IMR-90 (cell line): ENCODE measurements at regions not wholly inside any gene's neighbourhood (a gene's known extent, or its start where the extent isn't known, plus 50 kb on each side); places are given as distances from the start of the nearest gene placed in this dataset.

ENCODE experiments used
- ATAC-seq: fragments of 200-7000 bp; cut with Tn5 transposase; 2 replicates; pipeline ENCODE4 v1.9.1; 2020; ENCODE audit warnings: low read depth, mild to moderate bottlenecking, moderate library complexity
- BruUV-seq: library from RNA; stranded (reverse); fragments of 400-500 nt; replicated peaks from 2 replicates; lab custom pipeline; 2021; lab: Mats Ljungman, UMichigan
- CTCF ChIA-PET: fragments of 300-600 bp; formaldehyde crosslinking; extraction: SDS; loops from one replicate; lab custom pipeline; 2021; ENCODE audit warnings: antibody characterized with exemption; lab: Yijun Ruan, JAX
- POLR2A ChIA-PET: fragments of 300-600 bp; sonication (Branson Sonifier 250); formaldehyde crosslinking; loops from one replicate; lab custom pipeline; 2022; ENCODE audit warnings: antibody characterized with exemption; ENCODE audit not compliant: unreplicated experiment; lab: Charles Lee
- DNase-seq: peaks from one replicate; pipeline ENCODE4 v3.0.0; 2013
- H2AFZ ChIP-seq: replicated peaks from 2 replicates; pipeline ENCODE3; 2013; ENCODE audit warnings: low read length, mild to moderate bottlenecking; ENCODE audit not compliant: poor library complexity
- H2AK5ac ChIP-seq: 2 replicates; pipeline ENCODE4 v1.6.1; 2013; ENCODE audit warnings: low read depth, low read length, inconsistent platforms
- H2AK9ac ChIP-seq: replicated peaks from 2 replicates; pipeline ENCODE3; 2013; ENCODE audit warnings: mild to moderate bottlenecking, low read depth, low read length, moderate library complexity; ENCODE audit not compliant: poor library complexity
- H2BK120ac ChIP-seq: 2 replicates; pipeline ENCODE4 v1.6.1; 2013; ENCODE audit warnings: low read depth, low read length, inconsistent platforms
- H2BK15ac ChIP-seq: 3 replicates; pipeline ENCODE4 v1.6.1; 2013; ENCODE audit warnings: low read depth, low read length, inconsistent platforms
- H2BK20ac ChIP-seq: 2 replicates; pipeline ENCODE4 v1.6.1; 2013; ENCODE audit warnings: low read depth, mild to moderate bottlenecking, inconsistent platforms, low read length, moderate library complexity
- H2BK5ac ChIP-seq: 2 replicates; pipeline ENCODE4 v1.6.1; 2013; ENCODE audit warnings: mild to moderate bottlenecking, low read depth, low read length, inconsistent platforms; ENCODE audit not compliant: poor library complexity, severe bottlenecking
- H3K14ac ChIP-seq: replicated peaks from 2 replicates; pipeline ENCODE4 v1.6.1; 2013; ENCODE audit warnings: low read depth, low read length, inconsistent platforms
- H3K18ac ChIP-seq: 2 replicates; pipeline ENCODE4 v1.6.1; 2013; ENCODE audit warnings: low read depth, low read length, control low read depth
- H3K23ac ChIP-seq: 2 replicates; pipeline ENCODE4 v1.6.1; 2013; ENCODE audit warnings: low read depth, low read length, inconsistent platforms
- H3K27ac ChIP-seq: 2 replicates; pipeline ENCODE4 v1.5.1; 2013; ENCODE audit warnings: mild to moderate bottlenecking, control low read depth, low read length; ENCODE audit not compliant: insufficient read depth
- H3K27me3 ChIP-seq: 2 replicates; pipeline ENCODE4 v1.6.1; 2013; ENCODE audit warnings: low read length; ENCODE audit not compliant: control insufficient read depth, insufficient read depth
- H3K36me3 ChIP-seq: 2 replicates; pipeline ENCODE4 v1.6.1; 2013; ENCODE audit warnings: low read length, mixed read lengths; ENCODE audit not compliant: control insufficient read depth, insufficient read depth
- H3K4ac ChIP-seq: 2 replicates; pipeline ENCODE4 v1.6.1; 2013; ENCODE audit warnings: low read depth, low read length, inconsistent platforms
- H3K4me1 ChIP-seq: 2 replicates; pipeline ENCODE4 v1.6.1; 2013; ENCODE audit warnings: low read length, mixed read lengths; ENCODE audit not compliant: control insufficient read depth, insufficient read depth
- H3K4me2 ChIP-seq: 2 replicates; pipeline ENCODE4 v1.6.1; 2013; ENCODE audit warnings: low read depth, mild to moderate bottlenecking, control low read depth, low read length, moderate library complexity
- H3K4me3 ChIP-seq: 2 replicates; pipeline ENCODE4 v1.5.1; 2013; ENCODE audit warnings: low read depth, mild to moderate bottlenecking, control low read depth, low read length, moderate library complexity; ENCODE audit not compliant: insufficient read depth
- H3K56ac ChIP-seq: 2 replicates; pipeline ENCODE4 v1.6.1; 2013; ENCODE audit warnings: low read length, inconsistent platforms; ENCODE audit not compliant: insufficient read depth; ENCODE audit errors: extremely low read depth
- H3K79me1 ChIP-seq, 2 experiments: 2 replicates each; pipeline ENCODE4 v1.6.1; 2013; ENCODE audit warnings: low read length in 2 of 2, inconsistent platforms in 1 of 2, low read depth in 1 of 2
- H3K9ac ChIP-seq: 2 replicates; pipeline ENCODE4 v1.6.1; 2013; ENCODE audit warnings: low read depth, low read length, control low read depth
- H3K9me1 ChIP-seq: 2 replicates; pipeline ENCODE4 v1.6.1; 2013; ENCODE audit warnings: low read length, inconsistent platforms; ENCODE audit not compliant: insufficient read depth
- H3K9me3 ChIP-seq: 2 replicates; pipeline ENCODE4 v1.6.1; 2013; ENCODE audit warnings: low read length; ENCODE audit not compliant: control insufficient read depth, insufficient read depth
- H4K20me1 ChIP-seq: 2 replicates; pipeline ENCODE4 v1.6.1; 2013; ENCODE audit warnings: low read length, inconsistent platforms; ENCODE audit not compliant: insufficient read depth
- H4K5ac ChIP-seq: 2 replicates; pipeline ENCODE4 v1.6.1; 2013; ENCODE audit warnings: mild to moderate bottlenecking, low read depth, low read length, control low read depth
- H4K8ac ChIP-seq, 2 experiments: 2 replicates each; pipeline ENCODE4 v1.6.1; 2013; ENCODE audit warnings: low read depth in 2 of 2, low read length in 2 of 2, control low read depth in 1 of 2, inconsistent platforms in 1 of 2
- H4K91ac ChIP-seq: 2 replicates; pipeline ENCODE4 v1.6.1; 2013; ENCODE audit warnings: low read depth, low read length, inconsistent platforms; ENCODE audit not compliant: insufficient read depth
- BHLHE40 ChIP-seq: fragments of 150-350 bp; IDR thresholded peaks from 2 replicates; pipeline ENCODE4 v1.6.1; 2016; ENCODE audit warnings: mild to moderate bottlenecking, low read depth, low read length
- CEBPB ChIP-seq: IDR thresholded peaks from 2 replicates; pipeline ENCODE4 v1.6.1; 2012; ENCODE audit warnings: low read depth, low read length, improper control_type of control experiment
- CHD1 ChIP-seq: IDR thresholded peaks from 2 replicates; pipeline ENCODE4 v1.6.1; 2012; ENCODE audit warnings: low read depth, low read length, improper control_type of control experiment
- FOS ChIP-seq: fragments of 150-350 bp; IDR thresholded peaks from 2 replicates; pipeline ENCODE4 v1.6.1; 2016; ENCODE audit warnings: low read depth, low read length
- MAFK ChIP-seq: IDR thresholded peaks from 2 replicates; pipeline ENCODE4 v1.6.1; 2012; ENCODE audit warnings: low read depth, low read length, improper control_type of control experiment
- MAZ ChIP-seq: IDR thresholded peaks from 2 replicates; pipeline ENCODE4 v1.6.1; 2012; ENCODE audit warnings: low read depth, mild to moderate bottlenecking, low read length, improper control_type of control experiment, moderate library complexity, borderline replicate concordance
- MXI1 ChIP-seq: IDR thresholded peaks from 2 replicates; pipeline ENCODE4 v1.6.1; 2012; ENCODE audit warnings: low read depth, mild to moderate bottlenecking, low read length, moderate library complexity, borderline replicate concordance
- NFE2L2 ChIP-seq: fragments of 150-350 bp; IDR thresholded peaks from 2 replicates; pipeline ENCODE4 v1.6.1; 2016; ENCODE audit warnings: low read depth, mild to moderate bottlenecking, low read length
- POLR2A ChIP-seq: IDR thresholded peaks from 2 replicates; pipeline ENCODE4 v1.6.1; 2012; ENCODE audit warnings: mild to moderate bottlenecking, low read depth, low read length
- RAD21 ChIP-seq: IDR thresholded peaks from 2 replicates; pipeline ENCODE4 v1.6.1; 2012; ENCODE audit warnings: low read length, improper control_type of control experiment
- RCOR1 ChIP-seq: IDR thresholded peaks from 2 replicates; pipeline ENCODE4 v1.6.1; 2012; ENCODE audit warnings: mild to moderate bottlenecking, low read length, improper control_type of control experiment; ENCODE audit not compliant: insufficient replicate concordance
- RFX5 ChIP-seq: IDR thresholded peaks from 2 replicates; pipeline ENCODE4 v1.8.0; 2012; ENCODE audit warnings: low read depth, mild to moderate bottlenecking, low read length, moderate library complexity
- SMC3 ChIP-seq: fragments of 150-350 bp; IDR thresholded peaks from 2 replicates; pipeline ENCODE4 v1.6.1; 2016; ENCODE audit warnings: low read depth, mild to moderate bottlenecking, antibody characterized with exemption, low read length, moderate library complexity
- USF2 ChIP-seq: fragments of 150-350 bp; IDR thresholded peaks from 2 replicates; pipeline ENCODE4 v1.6.1; 2017; ENCODE audit warnings: mild to moderate bottlenecking, antibody characterized with exemption, low read length, low read depth
- WGBS, 2 experiments: methylation state at CpG; one replicate each; pipeline versions ENCODE4 v1.1.5 to v1.1.7; 2013; ENCODE audit warnings: missing lambda C conversion rate in 2 of 2; ENCODE audit not compliant: insufficient read length in 1 of 2; ENCODE audit errors: extremely low coverage in 2 of 2; 5-methylcytosine and 5-hydroxymethylcytosine counted together
- dilution Hi-C: fragments of 300-500 bp; cut with HindIII; formaldehyde crosslinking; loops from one replicate; pipeline ENCODE4 v1.14.3; 2018; ENCODE audit warnings: low sequenced_read_pairs; ENCODE audit not compliant: unreplicated experiment
- in situ Hi-C: fragments of 300-500 bp; cut with MboI; formaldehyde crosslinking; loops from 3 replicates; pipeline ENCODE4 v1.14.3; 2019; ENCODE audit warnings: low sequenced_read_pairs, inconsistent platforms, mixed read lengths
- intact Hi-C: fragments of 100-400 bp; cut with micrococcal nuclease; formaldehyde crosslinking; loops from 2 replicates; pipeline ENCODE4 v1.10.0; 2022
- TF ChIP-seq, protein P1 (sequence below): fragments of 150-350 bp; IDR thresholded peaks from 2 replicates; pipeline ENCODE4 v1.6.1; 2016; ENCODE audit warnings: low read depth, mild to moderate bottlenecking, low read length, moderate library complexity, borderline replicate concordance
- TF ChIP-seq, protein P2 (sequence below): conservative IDR thresholded peaks from 2 replicates; pipeline ENCODE4 v1.5.1; 2012; ENCODE audit warnings: mild to moderate bottlenecking, low read depth, low read length, improper control_type of control experiment

DNA sequence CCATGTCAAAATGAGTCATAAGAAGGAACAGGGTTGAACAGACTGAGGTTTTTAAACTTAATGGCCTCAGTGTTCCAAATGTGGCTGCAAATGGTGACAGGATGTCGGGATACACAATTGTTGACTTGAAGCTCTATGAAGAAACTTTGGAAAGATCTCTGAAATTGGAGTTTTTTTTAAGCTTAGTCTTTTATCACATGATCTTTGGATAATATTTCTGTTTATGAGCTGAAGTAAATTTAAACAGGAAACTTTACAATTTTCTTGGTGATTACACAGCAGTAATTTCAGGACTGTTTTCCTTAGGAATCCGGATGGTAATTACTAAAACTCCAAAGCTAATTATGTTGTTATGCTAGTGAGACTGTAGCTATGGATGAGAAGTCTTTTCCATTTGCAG, 199.1 kb upstream of the NRXN1 start:
- intact Hi-C loops = no loop called here
- H3K14ac ChIP-seq = no peak overlapping the region
- WGBS, 2 experiments = no CpG with 5 or more reads among the region's 2 CpGs

More for the DNA sequence above, 199.1 kb upstream of the NRXN1 start:
- Histone ChIP-seq H3K9ac (no peak overlapping the region), H2BK15ac (no peak overlapping the region), H2AK9ac (no peak overlapping the region), H3K9me3 (peaks cover 2% of the 10 kb centered on the region; the same call in 1 of the 2 replicates), H2BK5ac (no peak overlapping the region), H4K91ac (no peak overlapping the region), H2BK120ac (no peak overlapping the region), H2BK20ac (no peak overlapping the region), H3K27me3 (no peaks in the 10 kb centered on the region), H4K20me1 (no peaks in the 10 kb centered on the region), H3K36me3 (no peaks in the 10 kb centered on the region), H3K23ac (no peak overlapping the region), H3K18ac (no peak overlapping the region), H4K5ac (no peak overlapping the region), H3K4me2 (no peak overlapping the region), H3K79me1 (no peaks in the 10 kb centered on the region), H4K8ac (no peak overlapping the region), H3K9me1 (no peaks in the 10 kb centered on the region), H2AK5ac (no peak overlapping the region), H3K4me3 (no peak overlapping the region), H3K56ac (no peak overlapping the region), H3K27ac (no peak overlapping the region), H3K4me1 (no peaks in the 10 kb centered on the region), H3K4ac (no peak overlapping the region), H2AFZ (no peak overlapping the region)
- dilution Hi-C loops = no loop called here
- POLR2A ChIA-PET = no interaction called here
- in situ Hi-C loops = no loop called here
- DNase-seq = no peak
- TF ChIP-seq RAD21 = no peak
- no peak for TF ChIP-seq CHD1
- no peak for TF ChIP-seq BHLHE40
- TF ChIP-seq, protein P1, sequence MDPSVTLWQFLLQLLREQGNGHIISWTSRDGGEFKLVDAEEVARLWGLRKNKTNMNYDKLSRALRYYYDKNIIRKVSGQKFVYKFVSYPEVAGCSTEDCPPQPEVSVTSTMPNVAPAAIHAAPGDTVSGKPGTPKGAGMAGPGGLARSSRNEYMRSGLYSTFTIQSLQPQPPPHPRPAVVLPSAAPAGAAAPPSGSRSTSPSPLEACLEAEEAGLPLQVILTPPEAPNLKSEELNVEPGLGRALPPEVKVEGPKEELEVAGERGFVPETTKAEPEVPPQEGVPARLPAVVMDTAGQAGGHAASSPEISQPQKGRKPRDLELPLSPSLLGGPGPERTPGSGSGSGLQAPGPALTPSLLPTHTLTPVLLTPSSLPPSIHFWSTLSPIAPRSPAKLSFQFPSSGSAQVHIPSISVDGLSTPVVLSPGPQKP = no peak
- TF ChIP-seq MAFK = no peak
- no peak for TF ChIP-seq RFX5
- TF ChIP-seq POLR2A = no peak
- no peak for TF ChIP-seq USF2
- TF ChIP-seq RCOR1 = no peak
- TF ChIP-seq CEBPB = no peak
- TF ChIP-seq, protein P2, sequence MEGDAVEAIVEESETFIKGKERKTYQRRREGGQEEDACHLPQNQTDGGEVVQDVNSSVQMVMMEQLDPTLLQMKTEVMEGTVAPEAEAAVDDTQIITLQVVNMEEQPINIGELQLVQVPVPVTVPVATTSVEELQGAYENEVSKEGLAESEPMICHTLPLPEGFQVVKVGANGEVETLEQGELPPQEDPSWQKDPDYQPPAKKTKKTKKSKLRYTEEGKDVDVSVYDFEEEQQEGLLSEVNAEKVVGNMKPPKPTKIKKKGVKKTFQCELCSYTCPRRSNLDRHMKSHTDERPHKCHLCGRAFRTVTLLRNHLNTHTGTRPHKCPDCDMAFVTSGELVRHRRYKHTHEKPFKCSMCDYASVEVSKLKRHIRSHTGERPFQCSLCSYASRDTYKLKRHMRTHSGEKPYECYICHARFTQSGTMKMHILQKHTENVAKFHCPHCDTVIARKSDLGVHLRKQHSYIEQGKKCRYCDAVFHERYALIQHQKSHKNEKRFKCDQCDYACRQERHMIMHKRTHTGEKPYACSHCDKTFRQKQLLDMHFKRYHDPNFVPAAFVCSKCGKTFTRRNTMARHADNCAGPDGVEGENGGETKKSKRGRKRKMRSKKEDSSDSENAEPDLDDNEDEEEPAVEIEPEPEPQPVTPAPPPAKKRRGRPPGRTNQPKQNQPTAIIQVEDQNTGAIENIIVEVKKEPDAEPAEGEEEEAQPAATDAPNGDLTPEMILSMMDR = no peak
- no peak for TF ChIP-seq MXI1
- no peak for TF ChIP-seq FOS
- TF ChIP-seq MAZ = no peak
- no peak for TF ChIP-seq SMC3
- TF ChIP-seq NFE2L2 = no peak
- no TSS peak for BruUV-seq
- CTCF ChIA-PET = no interaction called here
- no peak for ATAC-seq
